ENCODE measurements at regions not wholly inside any gene's neighbourhood (a gene's known extent, or its start where the extent isn't known, plus 50 kb on each side); places are given as distances from the start of the nearest gene placed in this dataset.

- TF ChIP-seq CTCF (IDR thresholded peaks at IDR 0.05) = no peak
- TF ChIP-seq EZH2 (IDR thresholded peaks at IDR 0.05; ENCODE audit: borderline replicate concordance, insufficient read depth, low read depth, low read length, poor library complexity, severe bottlenecking) = no peak
Observed at GRCh38 chr2:194927489-194927888, 729.5 kb upstream of the SLC39A10 start.

Data from B cell (primary cell).